Neural cell (in vitro differentiated cells): ENCODE measurements at regions not wholly inside any gene's neighbourhood (a gene's known extent, or its start where the extent isn't known, plus 50 kb on each side); places are given as distances from the start of the nearest gene placed in this dataset.

Experiments used
- CTCF ChIP-seq: fragments of 450-650 bp; IDR thresholded peaks from 2 replicates; pipeline ENCODE4 v1.5.1; 2014; ENCODE audit warnings: antibody characterized with exemption, mild to moderate bottlenecking, moderate library complexity; ENCODE audit not compliant: poor library complexity, severe bottlenecking
- EP300 ChIP-seq: fragments of 450-650 bp; conservative IDR thresholded peaks from 2 replicates; pipeline ENCODE4 v1.6.1; 2014; ENCODE audit warnings: antibody characterized with exemption, mild to moderate bottlenecking, moderate library complexity; ENCODE audit not compliant: poor library complexity, severe bottlenecking
- EZH2 ChIP-seq: fragments of 200-600, 300-800 bp; shearing (Covaris generic), sonication (generic); IDR thresholded peaks from 2 replicates; pipeline ENCODE4 v1.6.1; 2014; ENCODE audit warnings: antibody characterized with exemption, low read length, borderline replicate concordance, mild to moderate bottlenecking; ENCODE audit not compliant: insufficient read depth, poor library complexity, severe bottlenecking
- MXI1 ChIP-seq: fragments of 450-650 bp; conservative IDR thresholded peaks from 2 replicates; pipeline ENCODE4 v1.6.1; 2014; ENCODE audit warnings: antibody characterized with exemption, mild to moderate bottlenecking; ENCODE audit not compliant: poor library complexity, severe bottlenecking
- POLR2AphosphoS5 ChIP-seq: IDR thresholded peaks from 2 replicates; pipeline ENCODE4 v1.6.1; 2012
- REST ChIP-seq: IDR thresholded peaks from 2 replicates; pipeline ENCODE4 v1.6.1; 2012; ENCODE audit warnings: borderline replicate concordance
- SMC3 ChIP-seq: fragments of 450-650 bp; conservative IDR thresholded peaks from 2 replicates; pipeline ENCODE4 v1.6.1; 2014; ENCODE audit warnings: antibody characterized with exemption, mild to moderate bottlenecking, moderate library complexity; ENCODE audit not compliant: poor library complexity
- TAF1 ChIP-seq: IDR thresholded peaks from 2 replicates; pipeline ENCODE4 v1.6.1; 2012; ENCODE audit warnings: low read depth

- no peak for TF ChIP-seq CTCF
- TF ChIP-seq MXI1 = no peak
- TF ChIP-seq POLR2AphosphoS5 = peak; percentile 9
- TF ChIP-seq EZH2 = no peak
- TF ChIP-seq SMC3 = no peak
- no peak for TF ChIP-seq TAF1
- TF ChIP-seq REST = no peak
- peak; percentile 76 for TF ChIP-seq EP300
Measured at GRCh38 chr16:7161891-7162290, 170.8 kb upstream of the RBFOX1 start.
